ENCODE measurements at regions not wholly inside any gene's neighbourhood (a gene's known extent, or its start where the extent isn't known, plus 50 kb on each side); places are given as distances from the start of the nearest gene placed in this dataset.

DNA sequence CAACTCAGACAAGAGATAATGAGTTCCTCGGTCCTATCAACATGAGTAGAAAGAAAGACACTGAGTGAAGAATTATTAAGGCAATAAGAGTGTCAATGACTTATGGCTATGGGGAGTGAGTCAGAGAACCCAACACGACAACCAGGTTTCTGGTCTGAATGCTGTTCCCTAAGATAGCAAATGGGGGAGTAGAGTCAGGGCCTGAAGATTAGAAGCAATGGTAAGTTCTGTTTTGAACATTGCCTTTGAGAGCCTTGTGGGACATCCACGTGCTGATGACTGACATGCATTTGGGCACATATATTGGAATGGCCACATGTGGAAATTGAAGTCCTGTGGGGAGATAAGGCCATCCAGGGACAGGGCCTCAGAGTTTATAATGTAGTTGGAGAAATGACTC is 254.4 kb upstream of the TCF21 start:
- Mint-ChIP-seq H3K4me3 (no peak overlapping the region), H3K36me3 (no peaks in the 10 kb centered on the region), H3K4me1 (peaks cover 4% of the 10 kb centered on the region), H3K9me3 (peaks cover 14% of the 10 kb centered on the region), H3K27me3 (ENCODE audit: low read depth) (no peaks in the 10 kb centered on the region), H3K27ac (no peak overlapping the region)
- ChIA-PET POLR2A (no interaction called here), CTCF (no interaction called here)
- ATAC-seq: no peak
- TF ChIP-seq, protein P1, sequence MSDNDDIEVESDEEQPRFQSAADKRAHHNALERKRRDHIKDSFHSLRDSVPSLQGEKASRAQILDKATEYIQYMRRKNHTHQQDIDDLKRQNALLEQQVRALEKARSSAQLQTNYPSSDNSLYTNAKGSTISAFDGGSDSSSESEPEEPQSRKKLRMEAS (CRISPR knock-in tag; IDR thresholded peaks at IDR 0.05): no peak
- TF ChIP-seq, protein P2, sequence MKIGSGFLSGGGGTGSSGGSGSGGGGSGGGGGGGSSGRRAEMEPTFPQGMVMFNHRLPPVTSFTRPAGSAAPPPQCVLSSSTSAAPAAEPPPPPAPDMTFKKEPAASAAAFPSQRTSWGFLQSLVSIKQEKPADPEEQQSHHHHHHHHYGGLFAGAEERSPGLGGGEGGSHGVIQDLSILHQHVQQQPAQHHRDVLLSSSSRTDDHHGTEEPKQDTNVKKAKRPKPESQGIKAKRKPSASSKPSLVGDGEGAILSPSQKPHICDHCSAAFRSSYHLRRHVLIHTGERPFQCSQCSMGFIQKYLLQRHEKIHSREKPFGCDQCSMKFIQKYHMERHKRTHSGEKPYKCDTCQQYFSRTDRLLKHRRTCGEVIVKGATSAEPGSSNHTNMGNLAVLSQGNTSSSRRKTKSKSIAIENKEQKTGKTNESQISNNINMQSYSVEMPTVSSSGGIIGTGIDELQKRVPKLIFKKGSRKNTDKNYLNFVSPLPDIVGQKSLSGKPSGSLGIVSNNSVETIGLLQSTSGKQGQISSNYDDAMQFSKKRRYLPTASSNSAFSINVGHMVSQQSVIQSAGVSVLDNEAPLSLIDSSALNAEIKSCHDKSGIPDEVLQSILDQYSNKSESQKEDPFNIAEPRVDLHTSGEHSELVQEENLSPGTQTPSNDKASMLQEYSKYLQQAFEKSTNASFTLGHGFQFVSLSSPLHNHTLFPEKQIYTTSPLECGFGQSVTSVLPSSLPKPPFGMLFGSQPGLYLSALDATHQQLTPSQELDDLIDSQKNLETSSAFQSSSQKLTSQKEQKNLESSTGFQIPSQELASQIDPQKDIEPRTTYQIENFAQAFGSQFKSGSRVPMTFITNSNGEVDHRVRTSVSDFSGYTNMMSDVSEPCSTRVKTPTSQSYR (CRISPR knock-in tag; IDR thresholded peaks at IDR 0.05): no peak
- DNase-seq (ENCODE audit: low spot score): no peak

DNA sequence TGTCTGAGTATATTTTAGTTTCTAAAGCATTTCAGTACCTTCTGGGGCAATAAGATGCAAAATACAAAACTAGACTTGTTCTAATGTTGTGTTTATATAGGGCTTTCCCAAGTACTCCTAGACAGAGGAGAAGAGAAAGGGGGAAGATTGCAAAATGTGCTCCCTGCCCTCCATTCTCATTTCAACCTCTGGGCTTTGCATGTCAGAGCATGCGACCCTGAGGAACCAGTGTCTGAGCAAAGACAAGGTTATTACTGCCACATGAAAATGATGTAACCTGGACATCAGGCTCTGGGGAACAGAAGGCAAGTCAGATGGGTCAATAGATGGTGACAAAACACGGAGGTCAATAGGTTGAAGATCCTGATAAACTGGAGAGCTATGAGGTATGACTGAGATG is 253.5 kb upstream of the TCF21 start:
- H3K36me3 Mint-ChIP-seq: no peaks in the 10 kb centered on the region
- H3K27me3 Mint-ChIP-seq (ENCODE audit: low read depth): no peaks in the 10 kb centered on the region
- ChIA-PET POLR2A (no interaction called here), CTCF (no interaction called here)
- H3K27ac Mint-ChIP-seq: no peak overlapping the region
- DNase-seq (ENCODE audit: low spot score) (no peak), ATAC-seq (no peak)
- H3K4me3 Mint-ChIP-seq: no peak overlapping the region
- TF ChIP-seq, protein P1 (CRISPR knock-in tag; IDR thresholded peaks at IDR 0.05): no peak
- no peak for TF ChIP-seq NR3C1 (CRISPR knock-in tag; conservative IDR thresholded peaks at IDR 0.05; ENCODE audit: low read depth)
- TF ChIP-seq MXD4 (CRISPR knock-in tag; IDR thresholded peaks at IDR 0.05; ENCODE audit: borderline replicate concordance): no peak
- no peak for TF ChIP-seq NFE2L1 (CRISPR knock-in tag; IDR thresholded peaks at IDR 0.05)
- TF ChIP-seq ETV6 (CRISPR knock-in tag; IDR thresholded peaks at IDR 0.05): no peak
- TF ChIP-seq, protein P3, sequence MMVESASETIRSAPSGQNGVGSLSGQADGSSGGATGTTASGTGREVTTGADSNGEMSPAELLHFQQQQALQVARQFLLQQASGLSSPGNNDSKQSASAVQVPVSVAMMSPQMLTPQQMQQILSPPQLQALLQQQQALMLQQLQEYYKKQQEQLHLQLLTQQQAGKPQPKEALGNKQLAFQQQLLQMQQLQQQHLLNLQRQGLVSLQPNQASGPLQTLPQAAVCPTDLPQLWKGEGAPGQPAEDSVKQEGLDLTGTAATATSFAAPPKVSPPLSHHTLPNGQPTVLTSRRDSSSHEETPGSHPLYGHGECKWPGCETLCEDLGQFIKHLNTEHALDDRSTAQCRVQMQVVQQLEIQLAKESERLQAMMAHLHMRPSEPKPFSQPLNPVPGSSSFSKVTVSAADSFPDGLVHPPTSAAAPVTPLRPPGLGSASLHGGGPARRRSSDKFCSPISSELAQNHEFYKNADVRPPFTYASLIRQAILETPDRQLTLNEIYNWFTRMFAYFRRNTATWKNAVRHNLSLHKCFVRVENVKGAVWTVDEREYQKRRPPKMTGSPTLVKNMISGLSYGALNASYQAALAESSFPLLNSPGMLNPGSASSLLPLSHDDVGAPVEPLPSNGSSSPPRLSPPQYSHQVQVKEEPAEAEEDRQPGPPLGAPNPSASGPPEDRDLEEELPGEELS (CRISPR knock-in tag; IDR thresholded peaks at IDR 0.05): no peak
- TF ChIP-seq, protein P4, sequence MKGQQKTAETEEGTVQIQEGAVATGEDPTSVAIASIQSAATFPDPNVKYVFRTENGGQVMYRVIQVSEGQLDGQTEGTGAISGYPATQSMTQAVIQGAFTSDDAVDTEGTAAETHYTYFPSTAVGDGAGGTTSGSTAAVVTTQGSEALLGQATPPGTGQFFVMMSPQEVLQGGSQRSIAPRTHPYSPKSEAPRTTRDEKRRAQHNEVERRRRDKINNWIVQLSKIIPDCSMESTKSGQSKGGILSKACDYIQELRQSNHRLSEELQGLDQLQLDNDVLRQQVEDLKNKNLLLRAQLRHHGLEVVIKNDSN (CRISPR knock-in tag; IDR thresholded peaks at IDR 0.05): no peak
- TF ChIP-seq, protein P5, sequence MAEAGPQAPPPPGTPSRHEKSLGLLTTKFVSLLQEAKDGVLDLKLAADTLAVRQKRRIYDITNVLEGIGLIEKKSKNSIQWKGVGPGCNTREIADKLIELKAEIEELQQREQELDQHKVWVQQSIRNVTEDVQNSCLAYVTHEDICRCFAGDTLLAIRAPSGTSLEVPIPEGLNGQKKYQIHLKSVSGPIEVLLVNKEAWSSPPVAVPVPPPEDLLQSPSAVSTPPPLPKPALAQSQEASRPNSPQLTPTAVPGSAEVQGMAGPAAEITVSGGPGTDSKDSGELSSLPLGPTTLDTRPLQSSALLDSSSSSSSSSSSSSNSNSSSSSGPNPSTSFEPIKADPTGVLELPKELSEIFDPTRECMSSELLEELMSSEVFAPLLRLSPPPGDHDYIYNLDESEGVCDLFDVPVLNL (CRISPR knock-in tag; IDR thresholded peaks at IDR 0.05; ENCODE audit: borderline replicate concordance, low read depth): no peak
- TF ChIP-seq ZNF138 (CRISPR knock-in tag; conservative IDR thresholded peaks at IDR 0.05): no peak
- no peak for TF ChIP-seq ZBTB21 (CRISPR knock-in tag; IDR thresholded peaks at IDR 0.05; ENCODE audit: borderline replicate concordance)
- TF ChIP-seq ZNF396 (CRISPR knock-in tag; IDR thresholded peaks at IDR 0.05; ENCODE audit: borderline replicate concordance): no peak
- no peak for TF ChIP-seq TEAD1 (CRISPR knock-in tag; IDR thresholded peaks at IDR 0.05)
- TF ChIP-seq, protein P6, sequence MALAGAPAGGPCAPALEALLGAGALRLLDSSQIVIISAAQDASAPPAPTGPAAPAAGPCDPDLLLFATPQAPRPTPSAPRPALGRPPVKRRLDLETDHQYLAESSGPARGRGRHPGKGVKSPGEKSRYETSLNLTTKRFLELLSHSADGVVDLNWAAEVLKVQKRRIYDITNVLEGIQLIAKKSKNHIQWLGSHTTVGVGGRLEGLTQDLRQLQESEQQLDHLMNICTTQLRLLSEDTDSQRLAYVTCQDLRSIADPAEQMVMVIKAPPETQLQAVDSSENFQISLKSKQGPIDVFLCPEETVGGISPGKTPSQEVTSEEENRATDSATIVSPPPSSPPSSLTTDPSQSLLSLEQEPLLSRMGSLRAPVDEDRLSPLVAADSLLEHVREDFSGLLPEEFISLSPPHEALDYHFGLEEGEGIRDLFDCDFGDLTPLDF (CRISPR knock-in tag; IDR thresholded peaks at IDR 0.05): no peak
- no peak for TF ChIP-seq EMX1 (CRISPR knock-in tag; IDR thresholded peaks at IDR 0.05)
- H3K4me1 Mint-ChIP-seq: peaks cover 4% of the 10 kb centered on the region
- peaks cover 14% of the 10 kb centered on the region for H3K9me3 Mint-ChIP-seq
